MM.1S (cell line): ENCODE measurements at regions not wholly inside any gene's neighbourhood (a gene's known extent, or its start where the extent isn't known, plus 50 kb on each side); places are given as distances from the start of the nearest gene placed in this dataset.
"Not testable (repeated sequence)": the region's sequence is repeated elsewhere in the genome, so short reads cannot be mapped to it uniquely, and the experiment has no call there.

Experiments used
- DNase-seq: peaks from one replicate; pipeline ENCODE4 v3.0.0-alpha.2; 2015
- H2AFZ ChIP-seq: fragments of 300-600 bp; sonication (generic); 2 replicates; pipeline ENCODE4 v1.6.0; 2016; ENCODE audit warnings: antibody characterized with exemption, low read length
- H3F3A ChIP-seq: fragments of 300-600 bp; sonication (generic); 2 replicates; pipeline ENCODE4 v1.6.1; 2016; ENCODE audit warnings: mild to moderate bottlenecking, antibody characterized with exemption, low read length, moderate library complexity, mixed read lengths; ENCODE audit not compliant: insufficient read depth
- H3K27ac ChIP-seq: fragments of 300-600 bp; sonication (generic); 2 replicates; pipeline ENCODE4 v1.5.1; 2016; ENCODE audit warnings: mild to moderate bottlenecking, low read length
- H3K27me3 ChIP-seq: fragments of 300-600 bp; sonication (generic); replicated peaks from 2 replicates; pipeline ENCODE4 v1.6.0; 2016; ENCODE audit warnings: low read length; ENCODE audit not compliant: insufficient read depth
- H3K36me3 ChIP-seq: fragments of 300-600 bp; sonication (generic); replicated peaks from 2 replicates; pipeline ENCODE4 v1.6.1; 2016; ENCODE audit warnings: mild to moderate bottlenecking, low read length, mixed read lengths; ENCODE audit not compliant: insufficient read depth
- H3K4me1 ChIP-seq: fragments of 300-600 bp; sonication (generic); 2 replicates; pipeline ENCODE4 v1.6.1; 2016; ENCODE audit warnings: low read length, mixed read lengths
- H3K4me2 ChIP-seq: fragments of 300-600 bp; sonication (generic); 2 replicates; pipeline ENCODE4 v1.6.0; 2016; ENCODE audit warnings: low read depth, low read length
- H3K4me3 ChIP-seq: fragments of 300-600 bp; sonication (generic); 2 replicates; pipeline ENCODE4 v1.5.1; 2016; ENCODE audit warnings: low read length, mixed read lengths
- H3K79me2 ChIP-seq: fragments of 300-600 bp; sonication (generic); 2 replicates; pipeline ENCODE4 v1.6.1; 2016; ENCODE audit warnings: mixed run types, low read length, mixed read lengths
- H3K9ac ChIP-seq: fragments of 300-600 bp; sonication (generic); 2 replicates; pipeline ENCODE4 v1.6.1; 2016; ENCODE audit warnings: low read length, mixed read lengths
- H3K9me2 ChIP-seq: fragments of 300-600 bp; sonication (generic); replicated peaks from 2 replicates; pipeline ENCODE4 v1.6.1; 2016; ENCODE audit warnings: mild to moderate bottlenecking, low read length, mixed read lengths; ENCODE audit not compliant: insufficient read depth
- H3K9me3 ChIP-seq: fragments of 300-600 bp; sonication (generic); replicated peaks from 2 replicates; pipeline ENCODE4 v1.6.1; 2016; ENCODE audit warnings: mild to moderate bottlenecking, low read length, mixed read lengths; ENCODE audit not compliant: insufficient read depth
- H4K20me1 ChIP-seq: fragments of 300-600 bp; sonication (generic); 2 replicates; pipeline ENCODE4 v1.6.1; 2016; ENCODE audit warnings: mild to moderate bottlenecking, low read length, moderate library complexity, mixed read lengths; ENCODE audit not compliant: insufficient read depth

DNA sequence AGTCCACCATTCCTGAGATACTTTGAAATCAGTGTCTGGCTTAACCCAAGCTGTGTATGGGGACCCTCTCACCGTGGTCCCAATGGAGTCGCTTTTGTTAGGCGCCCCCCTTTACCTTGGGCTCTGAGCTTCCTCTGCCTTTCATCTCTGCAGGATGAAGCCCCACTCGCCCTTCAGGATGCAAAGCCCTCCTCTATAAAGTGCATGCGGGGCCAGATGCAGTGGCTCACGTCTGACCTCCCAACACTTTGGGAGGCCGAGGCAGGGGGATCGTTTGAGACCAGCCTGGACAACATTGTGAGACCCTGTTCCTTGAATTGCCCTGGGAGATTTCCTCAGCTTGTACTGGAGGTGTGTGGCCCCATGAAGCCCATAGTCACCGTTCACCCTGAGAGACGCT, 54.7 kb upstream of the APOD start:
- not testable (repeated sequence) for H3K4me2 ChIP-seq, H4K20me1 ChIP-seq, H3K27ac ChIP-seq, H3K79me2 ChIP-seq, H3K4me3 ChIP-seq, H3K9me2 ChIP-seq, H3K4me1 ChIP-seq, H3K9ac ChIP-seq, H3K27me3 ChIP-seq, H2AFZ ChIP-seq, H3F3A ChIP-seq, DNase-seq, H3K9me3 ChIP-seq, H3K36me3 ChIP-seq

DNA sequence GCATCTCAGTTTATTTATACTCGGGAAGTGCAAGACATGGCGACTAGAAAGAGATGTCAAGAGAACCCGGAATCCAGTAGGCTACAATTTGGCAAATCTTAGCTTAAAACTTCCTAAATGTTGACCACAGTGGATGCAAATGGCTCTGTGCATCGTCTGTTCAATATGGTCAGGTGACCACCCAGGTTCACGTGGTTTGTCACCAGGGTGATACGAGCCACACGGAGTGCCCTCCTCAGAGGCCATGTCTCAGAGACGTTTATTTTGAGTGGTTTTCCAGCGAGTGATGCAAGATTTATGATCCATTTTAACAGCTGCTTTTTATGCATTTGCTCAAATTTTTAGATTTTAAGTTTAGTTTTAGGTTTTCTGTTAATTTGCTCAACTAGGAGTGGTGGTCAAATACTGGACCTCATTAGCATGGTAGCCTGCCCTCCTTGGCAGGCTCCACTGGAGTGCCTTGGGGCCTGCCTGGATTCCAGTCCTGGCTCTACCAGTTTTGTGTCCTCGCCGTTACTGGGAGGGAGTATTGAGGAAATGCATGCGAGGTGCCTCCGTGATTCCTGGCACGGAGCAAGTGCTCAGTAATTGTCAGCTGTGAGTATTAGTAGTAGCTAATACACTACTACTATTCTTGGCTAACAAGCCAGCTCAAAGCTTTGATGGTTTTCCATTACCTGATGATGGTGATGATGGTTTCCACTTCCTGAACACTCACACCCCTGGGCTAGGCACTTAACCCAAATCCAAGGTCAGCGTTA, 53.9 kb upstream of the APOD start:
- not testable (repeated sequence) for H4K20me1 ChIP-seq

DNA sequence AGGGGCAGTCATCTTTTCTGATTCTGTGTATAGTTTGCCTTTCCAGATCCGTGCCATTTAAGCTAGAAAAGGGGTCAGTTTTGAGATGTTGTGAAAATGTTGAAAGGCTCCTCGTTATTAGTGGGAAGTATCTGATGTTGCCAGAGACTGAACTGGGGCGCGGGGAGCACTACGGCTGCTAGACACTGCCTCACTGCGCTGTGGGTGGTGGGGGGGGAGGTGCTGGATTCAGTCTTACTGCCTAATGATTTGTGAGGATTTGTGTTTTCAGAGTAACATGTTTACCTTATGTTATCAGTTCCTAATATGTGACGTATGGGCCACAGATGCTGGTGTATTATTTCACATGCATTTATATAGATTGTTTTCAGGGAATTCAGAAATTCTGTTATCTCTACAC, 53.3 kb upstream of the APOD start:
- H3K36me3 ChIP-seq, H3K27ac ChIP-seq, H3F3A ChIP-seq, H4K20me1 ChIP-seq, H3K9me2 ChIP-seq, H3K4me2 ChIP-seq, H3K4me3 ChIP-seq, H3K4me1 ChIP-seq, H3K79me2 ChIP-seq, H2AFZ ChIP-seq, H3K9me3 ChIP-seq, H3K27me3 ChIP-seq, DNase-seq, H3K9ac ChIP-seq: not testable (repeated sequence)

More for the DNA sequence above, 53.9 kb upstream of the APOD start:
- H3K9me3 ChIP-seq, H3K4me1 ChIP-seq, H3K79me2 ChIP-seq, H3K4me3 ChIP-seq, H3K9ac ChIP-seq, H3K36me3 ChIP-seq, H3K27me3 ChIP-seq, H3K27ac ChIP-seq, DNase-seq, H3F3A ChIP-seq, H3K4me2 ChIP-seq, H2AFZ ChIP-seq, H3K9me2 ChIP-seq: not testable (repeated sequence)

DNA sequence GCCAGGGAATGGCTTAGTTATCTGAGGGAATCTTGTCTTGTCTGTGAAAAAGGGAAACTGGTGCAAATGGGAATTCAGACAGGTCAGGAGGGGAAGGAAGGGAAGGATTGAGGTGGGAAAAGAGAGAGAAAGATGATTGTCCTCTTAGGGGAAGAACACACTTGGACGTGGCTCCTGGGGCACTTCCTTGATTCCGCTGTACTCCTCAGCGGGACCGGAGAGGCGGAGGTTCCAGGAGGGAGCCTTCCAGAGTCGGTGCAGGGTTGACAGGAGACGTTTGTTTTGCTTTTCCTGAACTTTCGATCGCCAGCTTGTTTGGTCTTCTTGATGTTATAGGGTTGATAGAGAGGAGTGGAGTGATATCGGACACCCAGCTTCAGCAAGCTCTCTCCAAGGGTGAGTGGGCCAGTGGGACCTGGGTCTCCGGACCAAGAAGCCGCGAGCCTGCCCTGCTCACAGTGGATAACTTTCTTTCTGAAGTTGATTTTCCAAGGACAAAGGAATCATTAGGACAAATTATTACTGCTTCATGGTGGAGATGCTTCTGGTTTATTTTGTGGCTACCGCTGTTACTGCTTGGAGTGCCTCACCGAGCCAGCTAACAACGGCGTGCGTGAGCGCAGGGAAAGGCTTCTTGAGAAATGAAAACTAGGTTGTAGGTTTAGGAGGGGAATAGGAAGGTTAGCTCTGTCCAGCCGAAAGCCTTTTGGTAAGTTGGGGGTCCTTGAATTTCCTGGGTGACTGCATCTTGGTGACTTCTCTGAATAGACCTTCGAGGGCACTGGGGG, 52.4 kb upstream of the APOD start:
- not testable (repeated sequence) for H3K27ac ChIP-seq, H3K27me3 ChIP-seq, DNase-seq, H3K4me2 ChIP-seq, H3K4me3 ChIP-seq, H4K20me1 ChIP-seq, H3K9me3 ChIP-seq, H3K9ac ChIP-seq, H3K36me3 ChIP-seq, H3K9me2 ChIP-seq, H2AFZ ChIP-seq, H3K4me1 ChIP-seq, H3K79me2 ChIP-seq, H3F3A ChIP-seq

DNA sequence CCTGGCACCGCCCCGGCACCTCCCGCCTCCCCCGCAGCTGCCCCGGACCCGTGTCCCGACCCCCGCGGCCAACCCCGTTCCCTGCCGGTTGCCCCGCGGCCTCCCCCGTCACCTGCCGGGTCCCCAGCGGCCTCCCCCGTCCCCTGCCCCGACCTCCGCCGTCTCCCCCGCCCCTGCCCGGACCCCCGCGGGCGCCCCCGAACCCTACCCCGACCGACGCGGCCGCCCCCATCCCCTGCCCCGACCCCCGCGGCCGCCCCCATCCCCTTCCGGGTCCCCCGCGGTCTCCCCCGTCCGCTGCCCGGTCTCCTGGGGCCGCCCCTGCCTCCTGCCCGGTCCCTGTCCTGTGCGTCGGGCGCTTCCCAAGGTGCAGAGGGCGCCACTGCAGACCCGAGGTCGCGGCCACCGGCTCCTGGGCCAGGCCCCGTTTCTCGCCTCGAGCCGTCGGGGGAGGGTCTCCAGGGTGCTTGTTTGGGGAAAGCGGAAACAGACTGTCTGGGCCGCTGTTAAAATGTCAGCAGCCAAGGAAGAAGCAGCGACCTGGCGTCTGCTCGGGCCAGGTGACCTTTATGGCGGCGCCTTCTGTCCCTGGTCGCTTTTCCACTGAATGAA, 51.6 kb upstream of the APOD start:
- H3K4me2 ChIP-seq, H2AFZ ChIP-seq, H3K4me1 ChIP-seq, H3K79me2 ChIP-seq, H3F3A ChIP-seq, H3K36me3 ChIP-seq, H3K27me3 ChIP-seq, DNase-seq, H3K4me3 ChIP-seq, H3K9me2 ChIP-seq, H4K20me1 ChIP-seq, H3K27ac ChIP-seq, H3K9ac ChIP-seq, H3K9me3 ChIP-seq: not testable (repeated sequence)

DNA sequence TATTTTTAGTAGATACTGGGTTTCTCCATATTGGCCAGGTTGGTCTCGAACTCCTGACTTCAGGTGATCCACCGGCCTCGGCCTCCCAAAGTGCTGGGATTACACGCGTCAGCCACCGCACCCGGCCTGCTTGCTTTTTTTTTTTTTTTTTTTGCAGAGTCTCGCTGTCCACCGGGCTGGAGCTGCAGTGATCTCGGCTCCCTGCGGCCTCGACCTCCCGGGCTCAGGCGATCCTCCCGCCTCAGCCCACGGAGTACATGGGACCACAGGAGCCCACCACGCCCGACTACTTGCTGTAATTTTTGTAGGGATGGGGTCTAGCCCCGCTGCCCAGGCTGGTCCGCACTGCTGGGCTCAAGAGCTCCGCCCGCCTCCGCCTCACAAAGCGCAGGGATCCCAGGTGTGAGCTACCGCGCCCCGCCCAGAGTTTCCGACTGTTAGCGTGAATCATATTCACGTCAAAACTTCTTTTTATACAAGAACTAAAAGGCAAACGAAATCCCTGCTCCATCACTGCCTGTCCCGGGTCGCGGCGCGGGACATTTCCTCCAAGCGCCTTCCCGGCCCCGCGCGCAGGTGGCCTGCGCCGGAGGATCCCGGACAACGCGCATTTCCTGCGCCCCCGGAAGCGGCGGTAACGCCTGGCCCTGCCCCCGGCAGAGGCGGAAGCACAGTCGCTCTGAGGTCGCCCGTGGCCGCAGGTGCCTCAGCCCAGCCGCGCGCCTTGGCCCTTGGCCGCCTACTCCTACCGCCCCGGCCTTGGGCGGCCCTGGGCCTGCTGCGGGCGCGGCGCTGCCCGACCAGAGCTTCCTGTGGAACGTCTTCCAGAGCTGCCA, 50.9 kb upstream of the APOD start:
- not testable (repeated sequence) for H3K4me2 ChIP-seq, H2AFZ ChIP-seq, H4K20me1 ChIP-seq, H3F3A ChIP-seq, H3K27me3 ChIP-seq, H3K36me3 ChIP-seq, H3K9me2 ChIP-seq, H3K9me3 ChIP-seq, H3K79me2 ChIP-seq, DNase-seq, H3K4me1 ChIP-seq
- H3K4me3 ChIP-seq, result peak overlapping the region; percentile 53; the same call in 1 of the 2 replicates
- peak overlapping the region; percentile 52; the same call in 1 of the 2 replicates for H3K9ac ChIP-seq
- peak overlapping the region; percentile 57; the same call in 1 of the 2 replicates for H3K27ac ChIP-seq
